Thoracic aorta (tissue), 2 donors: ENCODE measurements at regions not wholly inside any gene's neighbourhood (a gene's known extent, or its start where the extent isn't known, plus 50 kb on each side); places are given as distances from the start of the nearest gene placed in this dataset.
A peak's percentile ranks its signal among the peaks of the same experiment; 100 is the strongest.

ENCODE experiments used
- ATAC-seq: fragments of 150-250 bp; one replicate; pipeline ENCODE4 v1.8.0; 2017; ENCODE audit warnings: low read depth; ENCODE audit not compliant: insufficient number of reproducible peaks, low FRiP score
- DNase-seq: peaks from one replicate; pipeline ENCODE4 v3.0.0-alpha.2; 2020; ENCODE audit warnings: low spot score
- H3K27ac ChIP-seq, 2 donors: fragments of 200-600 bp; sonication (generic); 1 replicate in 1 of 2; 2 replicates in 1 of 2; pipeline ENCODE4 v1.5.1; 2016; ENCODE audit warnings: mild to moderate bottlenecking in 2 of 2, moderate library complexity in 2 of 2
- H3K27me3 ChIP-seq: fragments of 200-600 bp; sonication (generic); replicated peaks from 2 replicates; pipeline ENCODE4 v1.6.0; 2016; ENCODE audit warnings: mild to moderate bottlenecking; ENCODE audit not compliant: insufficient read depth
- H3K36me3 ChIP-seq: fragments of 200-600 bp; sonication (generic); one replicate; pipeline ENCODE4 v1.5.1; 2016
- H3K4me1 ChIP-seq, 2 donors: fragments of 200-600 bp; sonication (generic); 1 replicate in 1 of 2; 2 replicates in 1 of 2; pipeline versions ENCODE4 v1.5.1 to v1.6.0; 2016; ENCODE audit warnings: low read depth in 2 of 2, mild to moderate bottlenecking in 1 of 2; ENCODE audit not compliant: control insufficient read depth in 1 of 2
- H3K4me3 ChIP-seq: fragments of 200-600 bp; sonication (generic); 2 replicates; pipeline ENCODE4 v1.5.1; 2016; ENCODE audit warnings: mild to moderate bottlenecking
- H3K9me3 ChIP-seq: fragments of 200-600 bp; sonication (generic); 2 replicates; pipeline ENCODE4 v1.5.1; 2016
- CTCF ChIP-seq: fragments of 200-600 bp; sonication (generic); IDR thresholded peaks from one replicate; pipeline ENCODE4 v1.5.1; 2019; ENCODE audit warnings: antibody characterized with exemption

DNA sequence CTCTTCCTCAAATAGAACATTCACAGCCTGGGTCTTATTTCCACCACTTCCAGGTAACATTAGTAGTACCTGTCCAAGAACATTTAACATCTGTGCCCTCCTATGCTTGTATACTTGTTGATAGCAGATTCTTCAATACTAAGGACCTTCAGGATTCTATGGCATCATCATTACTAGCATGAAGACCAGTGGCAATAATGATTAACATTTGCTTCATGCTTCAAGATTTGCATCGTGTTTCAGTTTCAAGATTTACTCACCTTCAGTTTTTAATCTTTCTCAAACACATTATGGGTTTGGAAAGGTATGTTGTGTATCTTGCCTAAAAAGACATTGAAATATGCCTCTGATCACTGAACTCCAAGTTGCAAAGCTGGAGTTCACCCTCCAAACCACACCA, 412.8 kb upstream of the NRSN1 start:
- no peaks in the 10 kb centered on the region for H3K4me1 ChIP-seq
- no peak for TF ChIP-seq CTCF
- H3K36me3 ChIP-seq: no peaks in the 10 kb centered on the region
- no peak for DNase-seq
- H3K27me3 ChIP-seq: no peaks in the 10 kb centered on the region
- H3K27ac ChIP-seq: no peak overlapping the region
- ATAC-seq: no peak
- H3K9me3 ChIP-seq: no peaks in the 10 kb centered on the region
- H3K4me3 ChIP-seq: no peak overlapping the region

GRCh38 chr6:23728707-23729106, 397.3 kb upstream of the NRSN1 start:
- no peak for ATAC-seq
- Histone ChIP-seq H3K4me3 (no peak overlapping the region), H3K36me3 (no peaks in the 10 kb centered on the region)

DNA sequence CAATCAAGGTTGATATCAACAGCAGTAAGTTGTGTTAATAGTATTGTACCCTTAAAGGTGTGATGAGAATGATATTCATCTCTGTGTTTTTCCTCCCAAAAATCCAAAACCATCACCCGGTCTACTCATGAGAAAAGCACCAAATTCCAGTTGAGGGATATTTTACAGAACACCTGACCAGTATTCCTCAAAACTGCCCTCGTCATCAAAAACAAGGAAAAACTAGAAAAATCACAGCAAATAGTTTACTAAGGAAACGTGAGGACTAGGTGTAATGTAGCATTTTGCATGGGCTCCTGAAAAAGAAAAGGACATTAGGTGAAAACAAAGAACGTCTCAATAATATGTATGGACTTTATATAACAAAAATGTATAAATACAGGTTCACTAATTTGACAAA, 394.4 kb upstream of the NRSN1 start:
- Histone ChIP-seq H3K4me3 (no peak overlapping the region), H3K36me3 (no peaks in the 10 kb centered on the region), H3K27ac (no peak overlapping the region), H3K27me3 (no peaks in the 10 kb centered on the region), H3K9me3 (no peaks in the 10 kb centered on the region), H3K4me1 (peaks cover 0 to 14% of the 10 kb centered on the region in 2 donors)
- no peak for TF ChIP-seq CTCF
- DNase-seq (no peak), ATAC-seq (no peak)

More at GRCh38 chr6:23728707-23729106, 397.3 kb upstream of the NRSN1 start:
- Histone ChIP-seq H3K9me3 (no peaks in the 10 kb centered on the region), H3K27me3 (no peaks in the 10 kb centered on the region), H3K27ac (no peak overlapping the region), H3K4me1 (no peaks in the 10 kb centered on the region)
- no peak for DNase-seq
- TF ChIP-seq CTCF: no peak

GRCh38 chr6:23732521-23732920, 393.5 kb upstream of the NRSN1 start:
- Histone ChIP-seq H3K4me1 (peaks cover 4 to 19% of the 10 kb centered on the region in 2 donors), H3K4me3 (no peak overlapping the region), H3K27ac (no peak overlapping the region), H3K9me3 (no peaks in the 10 kb centered on the region), H3K36me3 (no peaks in the 10 kb centered on the region), H3K27me3 (no peaks in the 10 kb centered on the region)
- ATAC-seq (no peak), DNase-seq (no peak)
- no peak for TF ChIP-seq CTCF

- no peak overlapping the region for H3K27ac ChIP-seq
- no peaks in the 10 kb centered on the region for H3K9me3 ChIP-seq
- no peak for DNase-seq
- no peak for TF ChIP-seq CTCF
- H3K36me3 ChIP-seq: no peaks in the 10 kb centered on the region
- no peak for ATAC-seq
- H3K4me3 ChIP-seq: peak overlapping the region; percentile 30
- H3K27me3 ChIP-seq: no peaks in the 10 kb centered on the region
- peaks cover 4 to 19% of the 10 kb centered on the region in 2 donors for H3K4me1 ChIP-seq
These were observed 390.9 kb upstream of the NRSN1 start for GRCh38 chr6:23735151-23735550.
